Esophagus squamous epithelium (tissue), 5 donors: ENCODE measurements at regions not wholly inside any gene's neighbourhood (a gene's known extent, or its start where the extent isn't known, plus 50 kb on each side); places are given as distances from the start of the nearest gene placed in this dataset.

Experiments used
- DNase-seq: peaks from one replicate; lab custom pipeline; 2025; lab: John Stamatoyannopoulos, UW
- H3K27ac ChIP-seq, 4 donors: fragments of 200-600 bp; sonication (generic); one replicate each; pipeline ENCODE4 v1.5.1; 2016 to 2019; ENCODE audit warnings: mild to moderate bottlenecking in 1 of 4
- H3K27me3 ChIP-seq, 4 donors: fragments of 200-600 bp; sonication (generic); 1 replicate in 3 of 4; 2 replicates in 1 of 4; pipeline versions ENCODE4 v1.5.1 to v1.6.0; 2017 to 2021; ENCODE audit warnings: antibody characterized with exemption in 1 of 4
- H3K36me3 ChIP-seq, 3 donors: fragments of 200-600 bp; sonication (generic); one replicate each; pipeline ENCODE4 v1.5.1; 2016 to 2019
- H3K4me1 ChIP-seq, 3 donors: fragments of 200-600 bp; sonication (generic); one replicate each; pipeline ENCODE4 v1.5.1; 2017 to 2019
- H3K4me3 ChIP-seq, 4 donors: fragments of 200-600 bp; sonication (generic); 1 replicate in 3 of 4; 2 replicates in 1 of 4; pipeline ENCODE4 v1.5.1; 2016 to 2019; ENCODE audit warnings: mild to moderate bottlenecking in 2 of 4, moderate library complexity in 1 of 4
- H3K9me3 ChIP-seq, 3 donors: fragments of 200-600 bp; sonication (generic); one replicate each; pipeline ENCODE4 v1.5.1; 2016 to 2019
- CTCF ChIP-seq, 6 experiments: fragments of 450-650 bp in 4 of 6; fragments of 200-600 bp in 2 of 6; sonication (generic) in 2 of 6; IDR thresholded peaks; one replicate each; pipeline ENCODE4 v1.5.1; 2016 to 2019; ENCODE audit warnings: antibody characterized with exemption in 6 of 6, mild to moderate bottlenecking in 4 of 6, moderate library complexity in 4 of 6
- POLR2A ChIP-seq, 4 donors: fragments of 450-650 bp; IDR thresholded peaks; one replicate each; pipeline ENCODE4 v1.6.1; 2017; ENCODE audit warnings: antibody characterized with exemption in 4 of 4, mild to moderate bottlenecking in 4 of 4, moderate library complexity in 3 of 4
- WGBS, 2 donors: methylation state at CpG; one replicate each; pipeline ENCODE4 v1.1.5; 2018; 5-methylcytosine and 5-hydroxymethylcytosine counted together
- intact Hi-C: fragments of 100-400 bp; cut with DNase I; formaldehyde crosslinking; loops from one replicate; pipeline ENCODE4 v1.15.0; 2022
- donor health status: DM: yes; HTN: yes; CAD: no.

- H3K4me3 ChIP-seq: no peak overlapping the region
- TF ChIP-seq POLR2A (IDR thresholded peaks at IDR 0.05): no peak
- no peak for TF ChIP-seq CTCF (IDR thresholded peaks at IDR 0.05)
- DNase-seq: no peak
- no peaks in the 10 kb centered on the region for H3K36me3 ChIP-seq
- intact Hi-C loops: no loop called here
- H3K27ac ChIP-seq: no peak overlapping the region
- no peaks in the 10 kb centered on the region for H3K4me1 ChIP-seq
- WGBS, 2 donors: 85 to 86% methylated on average over 3 of the region's 3 CpGs
- H3K9me3 ChIP-seq: no peaks in the 10 kb centered on the region
- no peaks in the 10 kb centered on the region for H3K27me3 ChIP-seq
Observed at GRCh38 chr13:74361274-74361673, 227.1 kb upstream of the KLF12 start.

GRCh38 chr13:74346960-74347359, 212.8 kb upstream of the KLF12 start:
- intact Hi-C loops: no loop called here
- DNase-seq: no peak
- no CpG with 5 or more reads among the region's 5 CpGs for WGBS, 2 donors

GRCh38 chr13:74338341-74338740, 204.1 kb upstream of the KLF12 start:
- no peak overlapping the region for H3K27ac ChIP-seq
- no peak overlapping the region for H3K4me3 ChIP-seq
- 74 to 81% methylated on average over 1 of the region's 1 CpG for WGBS, 2 donors
- no peak for DNase-seq
- intact Hi-C loops: no loop called here
- no peaks in the 10 kb centered on the region for H3K4me1 ChIP-seq
- H3K27me3 ChIP-seq: no peaks in the 10 kb centered on the region
- no peaks in the 10 kb centered on the region for H3K36me3 ChIP-seq
- TF ChIP-seq POLR2A (IDR thresholded peaks at IDR 0.05) (no peak), CTCF (IDR thresholded peaks at IDR 0.05) (no peak)
- H3K9me3 ChIP-seq: no peaks in the 10 kb centered on the region

More at GRCh38 chr13:74346960-74347359, 212.8 kb upstream of the KLF12 start:
- no peaks in the 10 kb centered on the region for H3K9me3 ChIP-seq
- no peaks in the 10 kb centered on the region for H3K4me1 ChIP-seq
- no peaks in the 10 kb centered on the region for H3K27me3 ChIP-seq
- no peak for TF ChIP-seq CTCF (IDR thresholded peaks at IDR 0.05)
- no peak for TF ChIP-seq POLR2A (IDR thresholded peaks at IDR 0.05)
- no peak overlapping the region for H3K27ac ChIP-seq
- H3K36me3 ChIP-seq: no peaks in the 10 kb centered on the region
- H3K4me3 ChIP-seq: no peak overlapping the region

GRCh38 chr13:74336546-74336945, 202.3 kb upstream of the KLF12 start:
- TF ChIP-seq POLR2A (IDR thresholded peaks at IDR 0.05) (no peak), CTCF (IDR thresholded peaks at IDR 0.05) (no peak)
- WGBS, 2 donors: 19 to 39% methylated on average over 1 of the region's 1 CpG
- Histone ChIP-seq H3K27ac (no peak overlapping the region), H3K4me1 (no peaks in the 10 kb centered on the region), H3K36me3 (no peaks in the 10 kb centered on the region), H3K4me3 (no peak overlapping the region), H3K27me3 (no peaks in the 10 kb centered on the region), H3K9me3 (no peaks in the 10 kb centered on the region)
- intact Hi-C loops: no loop called here
- no peak for DNase-seq

- Histone ChIP-seq H3K27ac (no peak overlapping the region), H3K9me3 (no peaks in the 10 kb centered on the region), H3K36me3 (no peaks in the 10 kb centered on the region), H3K4me1 (no peaks in the 10 kb centered on the region), H3K27me3 (no peaks in the 10 kb centered on the region), H3K4me3 (no peak overlapping the region)
- TF ChIP-seq POLR2A (IDR thresholded peaks at IDR 0.05) (no peak), CTCF (IDR thresholded peaks at IDR 0.05) (no peak)
- 70 to 80% methylated on average over 2 of the region's 2 CpGs for whole genome bisulfite sequencing, 2 donors
- DNase-seq: no peak
- intact Hi-C loops: no loop called here
Observed at GRCh38 chr13:74335370-74335769, 201.2 kb upstream of the KLF12 start.
